ENCODE measurements at regions not wholly inside any gene's neighbourhood (a gene's known extent, or its start where the extent isn't known, plus 50 kb on each side); places are given as distances from the start of the nearest gene placed in this dataset.

GRCh38 chr16:17724242-17724898, 253.6 kb upstream of the XYLT1 start:
- DNase-seq: no peak

DNA sequence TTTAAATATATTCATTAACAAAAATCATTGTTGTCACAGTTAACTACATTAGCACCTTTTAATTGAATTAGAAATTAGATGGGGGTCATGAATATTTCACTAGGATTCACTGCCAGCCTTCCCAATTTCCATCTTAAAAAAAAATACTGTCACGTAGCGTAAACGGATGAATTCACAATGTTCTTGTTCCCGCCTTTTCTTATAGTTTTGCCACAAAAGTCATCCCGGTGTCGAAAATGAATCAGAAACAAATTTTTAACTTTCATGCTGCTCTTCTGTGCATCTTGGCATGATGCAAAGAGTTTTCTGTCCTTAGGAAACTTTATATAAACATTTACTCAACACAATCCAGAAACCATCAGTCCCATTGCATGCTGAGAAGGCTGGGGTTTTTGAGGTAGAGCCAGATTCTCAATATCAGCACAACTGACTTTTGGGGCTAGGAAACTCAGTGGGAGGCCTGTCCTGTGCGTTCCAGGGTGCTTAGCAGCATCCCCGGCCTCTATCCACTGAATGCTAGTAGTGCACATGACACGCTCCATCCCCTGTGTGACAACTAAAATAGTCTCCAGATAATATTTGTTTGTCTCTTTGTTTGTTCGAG, 252.9 kb upstream of the XYLT1 start:
- DNase-seq: no peak

- DNase-seq: no peak
Observed at GRCh38 chr16:17718495-17718894, 247.7 kb upstream of the XYLT1 start.

DNA sequence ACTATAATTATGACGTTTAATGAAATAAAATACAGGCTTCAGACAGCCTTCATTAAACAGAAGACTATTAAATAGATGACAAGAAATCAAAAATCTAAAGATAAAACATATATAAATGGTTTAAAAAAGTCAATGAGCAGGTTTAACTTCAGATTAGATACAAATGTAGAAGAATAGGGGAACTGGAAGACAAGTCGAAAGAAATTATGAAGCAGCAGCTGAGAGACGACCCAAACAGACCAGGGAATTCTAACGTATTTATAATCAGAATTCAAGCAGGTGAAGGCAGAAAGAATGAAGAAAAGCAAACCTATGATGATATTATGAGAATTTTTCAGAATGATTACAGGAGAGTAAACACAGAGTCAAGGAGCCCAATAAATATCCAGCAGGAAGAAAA, 235.1 kb upstream of the XYLT1 start:
- no peak for DNase-seq

DNA sequence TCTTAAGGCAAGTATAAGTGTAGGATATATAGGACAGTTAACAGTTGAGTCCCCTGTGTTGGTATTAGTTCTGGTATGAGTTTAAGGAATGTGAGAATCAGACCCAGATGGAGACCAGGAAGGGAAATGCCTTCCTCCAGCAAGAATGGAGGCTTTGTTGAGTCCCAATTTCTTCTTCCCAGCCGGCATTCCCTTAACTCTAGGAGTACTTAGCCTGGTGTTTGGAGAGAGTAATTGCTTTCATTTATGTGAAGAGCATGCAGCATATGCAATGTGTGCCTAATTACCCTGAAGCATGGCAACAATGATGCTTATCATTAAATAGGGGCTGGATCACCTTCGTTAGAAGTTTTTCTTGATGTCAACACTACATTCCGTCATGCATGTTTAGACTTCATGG, 225.9 kb upstream of the XYLT1 start:
- DNase-seq: no peak

- no peak for DNase-seq
Observed at GRCh38 chr16:17692484-17692883, 221.7 kb upstream of the XYLT1 start.

- DNase-seq: no peak
Observed at GRCh38 chr16:17691899-17692176, 221.1 kb upstream of the XYLT1 start.

GRCh38 chr16:17691106-17691898, 220.5 kb upstream of the XYLT1 start:
- no peak for DNase-seq

DNA sequence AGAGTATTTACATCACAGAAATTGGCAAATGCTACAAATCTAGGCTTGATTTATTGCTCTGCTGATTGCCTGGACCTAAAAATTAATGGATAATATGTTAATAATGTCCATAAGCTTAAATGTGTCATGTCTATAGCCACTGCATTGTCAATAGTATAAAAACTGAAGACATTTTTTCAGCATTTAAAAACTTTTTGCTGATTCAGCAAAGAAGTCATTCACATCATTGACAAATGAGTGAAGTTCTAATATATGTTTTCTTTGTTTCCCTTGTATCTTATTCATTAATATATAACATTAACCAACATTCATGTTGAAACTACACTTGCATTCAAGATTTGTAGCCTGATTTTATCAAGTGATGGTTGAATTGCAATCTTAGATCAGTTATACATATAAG, 214.7 kb upstream of the XYLT1 start:
- no peak for DNase-seq

DNA sequence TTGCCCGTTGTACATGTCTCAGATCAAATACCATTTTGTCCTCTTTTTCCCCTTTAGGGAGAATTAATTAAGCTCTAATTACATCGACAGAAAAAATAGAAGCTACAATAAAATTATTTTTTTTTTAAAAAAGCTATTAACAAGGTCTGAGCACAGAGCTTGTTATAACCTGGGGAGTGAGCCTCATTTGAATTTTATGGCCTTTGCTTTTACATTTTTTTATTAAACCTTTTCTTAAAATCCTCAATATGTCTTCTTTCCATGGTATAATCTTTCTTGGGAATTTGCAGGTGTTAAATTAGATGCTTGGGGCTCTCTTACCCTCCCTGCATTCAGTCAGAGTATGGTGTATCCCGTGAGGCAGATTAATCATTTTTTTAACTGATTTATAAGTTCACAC, 212.5 kb upstream of the XYLT1 start:
- no peak for DNase-seq

DNA sequence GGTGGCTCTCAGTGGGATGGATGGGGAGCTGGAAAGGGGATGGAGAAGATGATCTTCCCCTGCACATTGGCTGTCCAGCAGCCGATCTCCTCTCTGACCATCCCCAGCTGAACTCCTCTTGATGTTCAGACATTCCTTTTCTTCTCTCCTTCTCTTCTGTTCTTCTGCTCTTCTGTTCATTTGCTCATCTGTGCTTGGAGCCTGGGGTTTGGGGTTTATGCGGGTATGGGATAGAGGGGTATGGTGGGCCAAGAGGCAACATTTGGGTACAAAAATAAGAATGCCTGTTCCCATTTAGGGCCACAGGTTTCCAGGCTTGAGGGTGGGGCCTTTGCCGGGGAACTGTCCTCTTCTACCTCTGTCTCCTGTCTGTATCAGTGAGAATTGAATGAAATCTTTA, 205.4 kb upstream of the XYLT1 start:
- no peak for DNase-seq

DNA sequence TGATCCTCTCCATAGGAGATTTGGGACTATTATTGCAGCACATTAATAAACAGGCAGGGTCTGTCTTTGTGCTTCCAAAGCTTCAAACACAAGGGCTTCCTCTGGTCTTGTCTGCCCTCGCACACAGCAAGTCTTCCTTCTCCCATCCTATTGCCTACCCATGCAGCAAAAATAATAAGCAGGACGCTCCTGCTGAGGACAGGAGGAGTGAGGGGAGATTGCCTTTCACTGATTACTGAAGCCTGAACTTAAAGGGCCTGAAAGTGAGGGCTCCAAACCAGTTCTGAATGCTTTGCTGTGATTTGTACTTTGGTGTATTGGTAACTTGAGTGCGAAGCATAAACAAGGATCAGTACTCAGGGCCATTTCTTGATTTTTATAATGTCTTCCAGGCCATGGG, 197.6 kb upstream of the XYLT1 start:
- DNase-seq: no peak

DNA sequence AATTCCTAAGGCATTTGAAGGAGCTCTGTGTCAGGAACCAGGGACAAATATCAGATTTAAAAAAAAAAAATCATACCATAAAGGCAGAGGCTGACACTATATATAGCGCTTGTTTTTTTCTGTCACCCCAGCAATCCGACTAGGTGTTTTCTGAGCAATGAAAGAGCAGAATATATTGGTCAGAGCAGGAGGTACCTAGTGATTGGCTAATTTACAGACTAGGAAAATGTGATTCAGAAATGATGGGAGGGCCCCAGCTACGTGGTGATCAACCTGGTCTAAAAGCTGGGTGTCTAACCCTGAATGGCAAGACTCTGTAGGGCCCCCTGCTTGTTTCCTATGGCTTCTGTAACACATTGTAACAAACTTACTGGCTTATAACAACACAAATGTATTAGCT, 195.5 kb upstream of the XYLT1 start:
- DNase-seq: no peak

DNA sequence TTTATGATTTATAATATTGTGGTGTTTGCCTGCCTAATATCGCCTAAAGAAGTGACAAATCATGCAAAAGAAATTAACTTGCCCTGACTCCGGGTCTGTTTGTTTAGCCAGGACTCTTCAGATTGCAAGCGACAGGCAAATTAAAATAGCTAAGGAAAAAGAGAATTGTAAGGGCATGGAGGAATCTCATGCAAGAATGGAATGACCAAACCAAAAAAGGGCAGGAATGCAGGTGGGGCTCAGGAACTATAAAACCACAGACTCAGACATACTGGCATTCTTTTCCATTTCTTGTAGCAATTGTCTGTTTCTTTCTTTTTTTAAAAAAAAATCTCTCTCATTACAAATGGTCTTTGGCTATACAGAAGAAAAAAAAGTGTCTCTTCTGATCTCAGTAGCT, 188.1 kb upstream of the XYLT1 start:
- DNase-seq: no peak

GRCh38 chr16:17657045-17657444, 186.3 kb upstream of the XYLT1 start:
- no peak for DNase-seq

DNA sequence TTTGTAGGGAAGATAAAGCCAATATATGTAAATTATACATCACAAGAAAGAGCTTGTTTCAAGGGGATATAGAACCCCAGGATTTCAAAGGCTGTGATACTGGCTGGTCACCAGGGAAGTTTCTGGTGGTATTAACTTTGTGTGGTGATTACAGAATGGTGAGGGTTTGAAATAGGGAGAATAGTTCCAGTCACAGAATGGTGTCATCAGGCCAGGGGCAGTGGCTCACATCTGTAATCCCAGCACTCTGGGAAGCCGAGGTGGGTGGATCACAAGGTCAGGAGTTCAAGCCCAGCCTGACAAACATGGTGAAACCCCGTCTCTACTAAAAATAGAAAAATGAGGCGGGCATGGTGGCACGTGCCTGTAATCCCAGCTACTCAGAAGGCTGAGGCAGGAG, 183.8 kb upstream of the XYLT1 start:
- no peak for DNase-seq

DNA sequence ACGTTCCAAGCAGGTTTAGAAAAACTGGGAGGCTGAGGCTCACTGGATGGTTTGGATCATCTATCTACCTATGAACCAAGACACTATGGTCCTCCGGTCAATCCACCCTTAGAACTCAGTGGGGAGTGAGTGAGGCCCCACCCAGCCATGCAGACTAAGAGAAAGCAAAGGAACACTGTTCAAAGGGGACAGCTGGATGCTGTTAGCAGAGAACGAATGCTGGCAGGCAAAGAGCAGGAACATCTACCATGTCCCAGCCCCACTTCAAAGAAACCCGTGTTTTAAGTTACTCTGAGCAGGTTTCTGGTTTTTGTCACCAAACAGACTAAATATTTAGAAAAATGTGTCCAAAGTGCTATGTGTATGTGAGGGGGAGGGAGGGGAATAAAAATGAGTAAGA, 183.4 kb upstream of the XYLT1 start:
- no peak for DNase-seq

GRCh38 chr16:17647879-17648872, 177.4 kb upstream of the XYLT1 start:
- no peak for DNase-seq

GRCh38 chr16:17643935-17644334, 173.2 kb upstream of the XYLT1 start:
- no peak for DNase-seq

- no peak for DNase-seq
Observed at GRCh38 chr16:17641990-17642389, 171.2 kb upstream of the XYLT1 start.

GRCh38 chr16:17638134-17638533, 167.4 kb upstream of the XYLT1 start:
- no peak for DNase-seq

GRCh38 chr16:17635183-17635582, 164.4 kb upstream of the XYLT1 start:
- DNase-seq: no peak

DNA sequence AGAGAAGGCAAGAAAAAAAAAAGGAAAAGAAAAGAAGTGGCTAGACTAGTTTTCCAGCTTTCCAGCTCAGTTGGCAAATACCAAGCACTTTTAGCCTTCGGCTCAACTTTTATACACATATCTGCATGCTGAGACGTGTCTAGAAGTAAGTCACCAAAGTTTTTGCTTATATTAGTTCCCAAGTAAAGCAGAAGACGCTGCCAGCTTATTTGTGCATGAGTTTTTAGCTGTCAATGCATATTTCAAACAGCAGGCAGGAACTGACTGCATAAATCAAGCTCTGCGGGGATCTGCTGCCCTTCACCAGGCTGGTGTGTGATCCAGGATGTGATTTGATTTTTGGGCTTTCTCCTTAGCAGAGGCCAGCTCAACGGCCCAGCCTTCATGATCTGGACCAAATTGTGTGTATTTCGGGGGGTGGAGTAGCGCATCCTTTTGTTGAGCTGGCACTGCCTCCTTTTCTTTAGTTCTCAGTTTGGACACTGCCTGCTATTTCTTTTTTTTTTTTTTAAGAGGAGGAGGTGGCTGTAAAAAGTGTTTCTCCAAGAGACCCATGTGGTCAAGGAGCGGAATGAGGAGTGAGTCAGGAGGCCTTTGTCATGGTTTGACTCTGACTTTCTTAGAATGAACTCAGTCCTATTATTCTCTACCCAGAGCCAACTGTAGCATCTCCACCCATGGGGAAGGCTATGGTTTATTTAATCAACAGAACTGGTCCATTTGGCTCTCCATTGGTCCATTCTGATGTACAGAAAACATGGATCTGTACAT, 162.6 kb upstream of the XYLT1 start:
- no peak for DNase-seq
